ENCODE measurements at regions not wholly inside any gene's neighbourhood (a gene's known extent, or its start where the extent isn't known, plus 50 kb on each side); places are given as distances from the start of the nearest gene placed in this dataset.

DNA sequence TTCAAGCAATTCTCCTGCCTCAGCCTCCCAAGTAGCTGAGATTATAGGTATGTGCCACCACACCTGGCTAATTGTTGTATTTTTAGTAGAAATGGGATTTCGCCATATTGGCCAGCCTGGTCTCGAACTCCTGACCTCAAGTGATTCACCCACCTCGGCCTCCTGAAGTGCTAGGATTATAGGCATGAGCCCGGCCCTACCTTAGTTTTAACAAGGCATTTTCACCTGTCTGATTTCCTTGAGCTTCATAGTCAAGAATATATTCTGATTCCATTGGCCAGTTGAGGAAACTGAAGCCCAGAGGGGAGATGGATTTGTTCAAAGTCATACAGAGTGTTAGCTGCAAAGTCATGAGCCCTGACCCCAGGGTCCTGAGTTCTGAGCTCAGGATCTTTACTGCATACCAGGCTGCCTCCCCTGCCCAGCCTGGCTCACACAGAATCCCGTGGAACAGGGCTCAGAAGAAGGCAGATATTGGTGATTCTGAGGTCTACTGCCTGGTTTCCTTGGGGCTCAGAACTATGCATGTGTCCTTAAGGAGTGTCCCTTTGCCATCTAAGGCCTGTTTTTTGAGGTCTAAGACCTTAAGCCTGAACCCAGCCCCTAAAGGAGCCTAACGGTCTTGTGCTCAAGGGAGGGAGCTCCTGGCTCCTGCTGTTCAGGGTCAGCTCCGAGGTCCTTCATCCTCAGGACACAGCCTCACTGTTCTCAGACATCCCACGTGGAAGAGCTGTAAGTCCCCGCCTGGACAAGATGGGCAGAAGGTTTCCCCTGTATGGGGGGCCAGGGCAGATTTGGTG lies 134.4 kb downstream of the SMAD6 start:
- H3K23ac ChIP-seq (ENCODE audit: low read depth, low read length, poor library complexity) = no peak overlapping the region
- H2AFZ ChIP-seq (ENCODE audit: low read length) = no peak overlapping the region
- H3K79me1 ChIP-seq (ENCODE audit: low read depth, low read length) = no peaks in the 10 kb centered on the region
- no peak overlapping the region for H3K14ac ChIP-seq (ENCODE audit: low read length)
- H3K4me1 ChIP-seq (ENCODE audit: control insufficient read depth in 2 of 2, insufficient read depth in 1 of 2, low read depth in 1 of 2, low read length in 2 of 2) = peaks cover 0 to 17% of the 10 kb centered on the region in 2 donors
- peaks cover 0 to 27% (median 6%) of the 10 kb centered on the region in 3 experiments for H3K27me3 ChIP-seq (ENCODE audit: control insufficient read depth in 3 of 3, insufficient read depth in 3 of 3, low read depth in 1 of 3, low read length in 3 of 3)
- no peak overlapping the region for H2BK120ac ChIP-seq (ENCODE audit: low read depth, low read length)
- no peaks in the 10 kb centered on the region for H3K36me3 ChIP-seq (replicated peaks in 1 of 2; ENCODE audit: control insufficient read depth in 2 of 2, insufficient read depth in 2 of 2, low read length in 2 of 2)
- no peak overlapping the region for H3K9ac ChIP-seq (ENCODE audit: low read depth, low read length, poor library complexity)
- no peak overlapping the region for H3K4me2 ChIP-seq (ENCODE audit: insufficient read depth, low read length, poor library complexity, severe bottlenecking)
- H3K4ac ChIP-seq (ENCODE audit: low read length) = no peak overlapping the region
- H3K18ac ChIP-seq (ENCODE audit: low read length) = peak overlapping the region; percentile 68
- H2AK5ac ChIP-seq (ENCODE audit: low read depth, low read length) = peak overlapping the region; percentile 46
- no peak overlapping the region for H2BK5ac ChIP-seq (ENCODE audit: low read length)
- no peak overlapping the region for H4K91ac ChIP-seq (ENCODE audit: low read depth, low read length, poor library complexity)
- no peak overlapping the region for H2BK12ac ChIP-seq (ENCODE audit: low read length)
- H3K27ac ChIP-seq (replicated peaks; ENCODE audit: low read length) = no peak overlapping the region
- no peak overlapping the region for H2BK15ac ChIP-seq (ENCODE audit: low read length)
- no peak overlapping the region for H3K4me3 ChIP-seq (ENCODE audit: low read length in 2 of 2)
- no CpG with 5 or more reads among the region's 9 CpGs for WGBS, 2 donors (ENCODE audit: extremely low coverage in 2 of 2, insufficient read length in 2 of 2, insufficient replicate concordance in 1 of 2)
- no peaks in the 10 kb centered on the region for H3K9me3 ChIP-seq (replicated peaks in 1 of 2; ENCODE audit: control insufficient read depth in 2 of 2, insufficient read depth in 1 of 2, low read depth in 1 of 2, low read length in 2 of 2)
- DNase-seq (ENCODE audit: low spot score) = no peak
- no peak overlapping the region for H4K8ac ChIP-seq (ENCODE audit: low read depth, low read length)

DNA sequence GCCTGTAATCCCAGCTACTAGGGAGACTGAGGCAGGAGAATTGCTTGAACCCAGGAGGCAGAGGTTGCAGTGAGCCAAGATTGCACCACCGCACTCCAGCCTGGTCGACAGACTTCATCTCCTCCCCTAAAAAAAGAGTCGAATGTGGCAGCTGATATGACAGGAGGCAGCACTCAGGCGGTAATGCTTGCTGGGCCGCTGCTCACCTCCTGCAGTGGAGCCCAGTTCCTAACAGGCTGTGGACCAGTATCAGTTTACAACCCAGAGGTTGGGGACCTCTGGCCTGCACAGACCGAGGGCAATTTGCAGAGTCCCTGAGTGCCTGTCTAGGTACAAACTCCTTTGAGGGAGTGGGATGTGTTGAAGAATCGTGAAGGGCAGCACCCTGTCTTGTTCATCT lies 136.2 kb downstream of the SMAD6 start:
- H3K27me3 ChIP-seq (ENCODE audit: control insufficient read depth in 3 of 3, insufficient read depth in 3 of 3, low read depth in 1 of 3, low read length in 3 of 3) = peaks cover 0 to 39% (median 18%) of the 10 kb centered on the region in 3 experiments
- no peak overlapping the region for H3K4ac ChIP-seq (ENCODE audit: low read length)
- H3K4me3 ChIP-seq (ENCODE audit: low read length in 2 of 2) = no peak overlapping the region
- H3K23ac ChIP-seq (ENCODE audit: low read depth, low read length, poor library complexity) = no peak overlapping the region
- no CpG with 5 or more reads among the region's 7 CpGs for WGBS, 2 donors (ENCODE audit: extremely low coverage in 2 of 2, insufficient read length in 2 of 2, insufficient replicate concordance in 1 of 2)
- peak overlapping the region; percentile 64 for H2BK12ac ChIP-seq (ENCODE audit: low read length)
- no peak overlapping the region for H3K27ac ChIP-seq (replicated peaks; ENCODE audit: low read length)
- no peak for DNase-seq (ENCODE audit: low spot score)
- no peaks in the 10 kb centered on the region for H3K9me3 ChIP-seq (replicated peaks in 1 of 2; ENCODE audit: control insufficient read depth in 2 of 2, insufficient read depth in 1 of 2, low read depth in 1 of 2, low read length in 2 of 2)
- no peak overlapping the region for H2BK5ac ChIP-seq (ENCODE audit: low read length)
- no peak overlapping the region for H3K14ac ChIP-seq (ENCODE audit: low read length)
- H2BK15ac ChIP-seq (ENCODE audit: low read length) = no peak overlapping the region
- H4K91ac ChIP-seq (ENCODE audit: low read depth, low read length, poor library complexity) = no peak overlapping the region
- H2AFZ ChIP-seq (ENCODE audit: low read length) = no peak overlapping the region
- H3K18ac ChIP-seq (ENCODE audit: low read length) = peak overlapping the region; percentile 22
- H3K79me1 ChIP-seq (ENCODE audit: low read depth, low read length) = no peaks in the 10 kb centered on the region
- peaks cover 3 to 20% of the 10 kb centered on the region in 2 donors for H3K4me1 ChIP-seq (ENCODE audit: control insufficient read depth in 2 of 2, insufficient read depth in 1 of 2, low read depth in 1 of 2, low read length in 2 of 2)
- no peak overlapping the region for H4K8ac ChIP-seq (ENCODE audit: low read depth, low read length)
- H2AK5ac ChIP-seq (ENCODE audit: low read depth, low read length) = peak overlapping the region; percentile 43
- H3K9ac ChIP-seq (ENCODE audit: low read depth, low read length, poor library complexity) = no peak overlapping the region
- H3K36me3 ChIP-seq (replicated peaks in 1 of 2; ENCODE audit: control insufficient read depth in 2 of 2, insufficient read depth in 2 of 2, low read length in 2 of 2) = no peaks in the 10 kb centered on the region
- H2BK120ac ChIP-seq (ENCODE audit: low read depth, low read length) = no peak overlapping the region
- no peak overlapping the region for H3K4me2 ChIP-seq (ENCODE audit: insufficient read depth, low read length, poor library complexity, severe bottlenecking)

DNA sequence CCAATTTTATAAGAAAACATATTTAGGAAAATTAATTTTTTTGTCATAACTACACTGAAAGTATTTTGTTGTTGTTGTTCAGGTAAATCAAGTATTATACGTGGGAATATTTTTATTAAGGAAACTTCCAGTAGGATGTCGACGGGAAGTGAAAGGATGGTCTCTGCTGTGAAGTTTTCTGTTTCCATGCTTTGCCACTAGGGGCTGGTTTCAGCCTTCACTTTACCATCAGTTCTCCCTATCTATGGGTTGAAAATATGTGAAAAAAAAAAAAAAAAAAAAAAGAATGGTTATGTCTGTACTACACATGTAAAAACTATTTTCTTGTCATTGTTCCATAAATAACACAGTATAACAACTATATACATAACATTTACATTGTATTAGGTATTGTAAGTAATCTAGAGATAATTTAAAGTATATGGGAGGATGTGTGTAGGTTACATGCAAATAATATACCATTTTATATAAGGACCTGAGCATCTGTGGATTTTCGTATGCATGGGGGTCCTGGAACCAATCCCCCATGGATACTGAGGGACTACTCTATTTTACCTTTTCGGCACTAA lies 136.7 kb downstream of the SMAD6 start:
- no peaks in the 10 kb centered on the region for H3K36me3 ChIP-seq (replicated peaks in 1 of 2; ENCODE audit: control insufficient read depth in 2 of 2, insufficient read depth in 2 of 2, low read length in 2 of 2)
- H3K18ac ChIP-seq (ENCODE audit: low read length) = no peak overlapping the region
- no peaks in the 10 kb centered on the region for H3K79me1 ChIP-seq (ENCODE audit: low read depth, low read length)
- no peak overlapping the region for H2BK12ac ChIP-seq (ENCODE audit: low read length)
- no peak overlapping the region for H4K91ac ChIP-seq (ENCODE audit: low read depth, low read length, poor library complexity)
- no peak overlapping the region for H3K9ac ChIP-seq (ENCODE audit: low read depth, low read length, poor library complexity)
- H3K27me3 ChIP-seq (ENCODE audit: control insufficient read depth in 3 of 3, insufficient read depth in 3 of 3, low read depth in 1 of 3, low read length in 3 of 3) = peaks cover 0 to 44% (median 23%) of the 10 kb centered on the region in 3 experiments
- H3K9me3 ChIP-seq (replicated peaks in 1 of 2; ENCODE audit: control insufficient read depth in 2 of 2, insufficient read depth in 1 of 2, low read depth in 1 of 2, low read length in 2 of 2) = no peaks in the 10 kb centered on the region
- no peak overlapping the region for H2AFZ ChIP-seq (ENCODE audit: low read length)
- H3K27ac ChIP-seq (replicated peaks; ENCODE audit: low read length) = no peak overlapping the region
- H3K23ac ChIP-seq (ENCODE audit: low read depth, low read length, poor library complexity) = no peak overlapping the region
- H2BK5ac ChIP-seq (ENCODE audit: low read length) = no peak overlapping the region
- no peak overlapping the region for H4K8ac ChIP-seq (ENCODE audit: low read depth, low read length)
- no CpG with 5 or more reads among the region's 5 CpGs for WGBS, 2 donors (ENCODE audit: extremely low coverage in 2 of 2, insufficient read length in 2 of 2, insufficient replicate concordance in 1 of 2)
- no peak overlapping the region for H3K4me2 ChIP-seq (ENCODE audit: insufficient read depth, low read length, poor library complexity, severe bottlenecking)
- no peak overlapping the region for H3K4me3 ChIP-seq (ENCODE audit: low read length in 2 of 2)
- H3K4ac ChIP-seq (ENCODE audit: low read length) = no peak overlapping the region
- no peak overlapping the region for H2BK15ac ChIP-seq (ENCODE audit: low read length)
- no peak overlapping the region for H2AK5ac ChIP-seq (ENCODE audit: low read depth, low read length)
- peaks cover 3 to 20% of the 10 kb centered on the region in 2 donors for H3K4me1 ChIP-seq (ENCODE audit: control insufficient read depth in 2 of 2, insufficient read depth in 1 of 2, low read depth in 1 of 2, low read length in 2 of 2)
- no peak overlapping the region for H3K14ac ChIP-seq (ENCODE audit: low read length)
- no peak overlapping the region for H2BK120ac ChIP-seq (ENCODE audit: low read depth, low read length)
- DNase-seq (ENCODE audit: low spot score) = no peak

DNA sequence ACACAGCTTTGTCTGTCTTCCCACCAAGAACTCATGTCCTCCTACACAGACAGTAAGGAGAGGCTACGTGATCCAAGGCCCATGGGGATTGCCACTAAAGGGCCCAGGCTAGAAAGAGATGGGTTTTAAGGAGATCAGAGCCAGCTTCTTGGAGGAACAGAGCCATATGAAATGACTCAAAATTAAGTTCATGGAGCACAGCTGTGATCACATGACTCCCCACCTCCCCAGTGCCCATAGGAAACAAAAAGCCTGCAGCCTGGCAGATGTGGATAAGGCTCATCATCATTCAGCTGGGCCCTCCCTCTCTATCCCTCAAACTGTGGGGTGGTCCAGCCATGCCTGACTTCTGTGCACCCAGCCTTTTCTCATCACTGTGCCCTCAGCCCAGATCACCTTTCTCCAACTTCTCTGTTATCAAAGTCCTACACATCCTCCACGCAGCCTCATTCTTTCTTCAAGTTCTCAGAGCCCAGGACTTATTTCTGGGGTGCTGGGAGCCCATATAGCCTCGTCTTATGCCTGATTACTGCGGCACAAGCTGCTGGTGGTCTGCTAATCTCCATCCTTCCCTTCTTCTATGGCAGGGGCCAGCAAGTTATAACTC lies 137.6 kb downstream of the SMAD6 start:
- no peak overlapping the region for H3K18ac ChIP-seq (ENCODE audit: low read length)
- no peaks in the 10 kb centered on the region for H3K9me3 ChIP-seq (replicated peaks in 1 of 2; ENCODE audit: control insufficient read depth in 2 of 2, insufficient read depth in 1 of 2, low read depth in 1 of 2, low read length in 2 of 2)
- no peak overlapping the region for H3K4me3 ChIP-seq (ENCODE audit: low read length in 2 of 2)
- no peak overlapping the region for H3K23ac ChIP-seq (ENCODE audit: low read depth, low read length, poor library complexity)
- H4K8ac ChIP-seq (ENCODE audit: low read depth, low read length) = no peak overlapping the region
- no peaks in the 10 kb centered on the region for H3K36me3 ChIP-seq (replicated peaks in 1 of 2; ENCODE audit: control insufficient read depth in 2 of 2, insufficient read depth in 2 of 2, low read length in 2 of 2)
- H3K79me1 ChIP-seq (ENCODE audit: low read depth, low read length) = no peaks in the 10 kb centered on the region
- no peak overlapping the region for H3K4me2 ChIP-seq (ENCODE audit: insufficient read depth, low read length, poor library complexity, severe bottlenecking)
- no peak overlapping the region for H2BK15ac ChIP-seq (ENCODE audit: low read length)
- no peak overlapping the region for H3K14ac ChIP-seq (ENCODE audit: low read length)
- H3K4ac ChIP-seq (ENCODE audit: low read length) = no peak overlapping the region
- H2BK120ac ChIP-seq (ENCODE audit: low read depth, low read length) = no peak overlapping the region
- H3K4me1 ChIP-seq (ENCODE audit: control insufficient read depth in 2 of 2, insufficient read depth in 1 of 2, low read depth in 1 of 2, low read length in 2 of 2) = peaks cover 3 to 16% of the 10 kb centered on the region in 2 donors
- no peak overlapping the region for H2BK5ac ChIP-seq (ENCODE audit: low read length)
- H2BK12ac ChIP-seq (ENCODE audit: low read length) = no peak overlapping the region
- WGBS, 2 donors (ENCODE audit: extremely low coverage in 2 of 2, insufficient read length in 2 of 2, insufficient replicate concordance in 1 of 2) = no CpG with 5 or more reads among the region's 4 CpGs
- no peak overlapping the region for H2AK5ac ChIP-seq (ENCODE audit: low read depth, low read length)
- H2AFZ ChIP-seq (ENCODE audit: low read length) = peak overlapping the region; percentile 31
- H3K27me3 ChIP-seq (ENCODE audit: control insufficient read depth in 3 of 3, insufficient read depth in 3 of 3, low read depth in 1 of 3, low read length in 3 of 3) = peaks cover 0 to 52% (median 28%) of the 10 kb centered on the region in 3 experiments
- H3K9ac ChIP-seq (ENCODE audit: low read depth, low read length, poor library complexity) = no peak overlapping the region
- DNase-seq (ENCODE audit: low spot score) = no peak
- H4K91ac ChIP-seq (ENCODE audit: low read depth, low read length, poor library complexity) = no peak overlapping the region
- no peak overlapping the region for H3K27ac ChIP-seq (replicated peaks; ENCODE audit: low read length)
